Sigmoid colon (tissue), 6 donors: ENCODE measurements at regions not wholly inside any gene's neighbourhood (a gene's known extent, or its start where the extent isn't known, plus 50 kb on each side); places are given as distances from the start of the nearest gene placed in this dataset.

Experiments used
- DNase-seq: peaks from one replicate; pipeline ENCODE4 v3.0.0-alpha.2; 2019
- H3K27ac ChIP-seq, 4 donors: fragments of 200-600 bp; sonication (generic); one replicate each; pipeline ENCODE4 v1.5.1; 2016 to 2019; ENCODE audit warnings: mild to moderate bottlenecking in 1 of 4
- H3K27me3 ChIP-seq, 3 donors: fragments of 200-600 bp; sonication (generic); one replicate each; pipeline ENCODE4 v1.5.1; 2019; ENCODE audit warnings: mild to moderate bottlenecking in 1 of 3
- H3K36me3 ChIP-seq, 4 donors: fragments of 200-600 bp; sonication (generic); one replicate each; pipeline ENCODE4 v1.5.1; 2016 to 2019
- H3K4me1 ChIP-seq, 4 donors: fragments of 200-600 bp; sonication (generic); one replicate each; pipeline ENCODE4 v1.5.1; 2017 to 2019
- H3K4me3 ChIP-seq, 4 donors: fragments of 200-600 bp; sonication (generic); one replicate each; pipeline ENCODE4 v1.5.1; 2017 to 2019; ENCODE audit warnings: mild to moderate bottlenecking in 2 of 4, moderate library complexity in 1 of 4
- H3K9me3 ChIP-seq, 4 donors: fragments of 200-600 bp in 3 of 4; sonication (generic) in 3 of 4; one replicate each; pipeline versions ENCODE4 v1.5.1 to v1.6.1; 2013 to 2019
- CTCF ChIP-seq, 4 experiments: fragments of 450-650 bp in 3 of 4; fragments of 200-600 bp in 1 of 4; IDR thresholded peaks; one replicate each; pipeline ENCODE4 v1.5.1; 2016 to 2019; ENCODE audit warnings: antibody characterized with exemption in 4 of 4, mild to moderate bottlenecking in 3 of 4, moderate library complexity in 2 of 4
- EP300 ChIP-seq, 4 donors: sonication (generic); formaldehyde crosslinking; IDR thresholded peaks; one replicate each; pipeline ENCODE4 v1.6.1; 2017; ENCODE audit warnings: antibody characterized with exemption in 4 of 4
- POLR2A ChIP-seq, 2 donors: fragments of 450-650 bp; IDR thresholded peaks; one replicate each; pipeline ENCODE4 v1.6.1; 2016; ENCODE audit warnings: antibody characterized with exemption in 2 of 2, mild to moderate bottlenecking in 2 of 2, moderate library complexity in 2 of 2
- POLR2AphosphoS5 ChIP-seq, 4 donors: sonication (generic); formaldehyde crosslinking; IDR thresholded peaks; one replicate each; pipeline ENCODE4 v1.6.1; 2017; ENCODE audit warnings: antibody characterized with exemption in 4 of 4
- WGBS, 2 donors: extraction: QIAGEN DNeasy Blood & Tissue Kit; methylation state at CpG; one replicate each; pipeline ENCODE4 v1.1.7; 2013; 5-methylcytosine and 5-hydroxymethylcytosine counted together
- intact Hi-C: fragments of 100-400 bp; cut with DNase I; formaldehyde crosslinking; loops from one replicate; pipeline ENCODE4 v1.15.1; 2023
- donor health status: healthy with polysubstance abuse.
- donor health status: healthy.

GRCh38 chr7:89554209-89554608, 600.1 kb upstream of the STEAP1 start:
- WGBS, 2 donors = 84 to 88% methylated on average over 5 of the region's 5 CpGs
- intact Hi-C loops = no loop called here
- no peak for TF ChIP-seq EP300 (IDR thresholded peaks at IDR 0.05)
- no peak for TF ChIP-seq POLR2AphosphoS5 (IDR thresholded peaks at IDR 0.05)
- TF ChIP-seq POLR2A (IDR thresholded peaks at IDR 0.05) = no peak
- TF ChIP-seq CTCF (IDR thresholded peaks at IDR 0.05) = no peak
- H3K27ac ChIP-seq = no peak overlapping the region
- H3K4me1 ChIP-seq = no peaks in the 10 kb centered on the region
- H3K9me3 ChIP-seq = no peaks in the 10 kb centered on the region
- no peak for DNase-seq
- H3K4me3 ChIP-seq = no peak overlapping the region
- H3K36me3 ChIP-seq = no peaks in the 10 kb centered on the region
- H3K27me3 ChIP-seq = no peaks in the 10 kb centered on the region

- TF ChIP-seq POLR2A (IDR thresholded peaks at IDR 0.05) (no peak), CTCF (IDR thresholded peaks at IDR 0.05) (no peak), EP300 (IDR thresholded peaks at IDR 0.05) (no peak), POLR2AphosphoS5 (IDR thresholded peaks at IDR 0.05) (no peak)
- H3K27me3 ChIP-seq = no peaks in the 10 kb centered on the region
- no peaks in the 10 kb centered on the region for H3K36me3 ChIP-seq
- DNase-seq = no peak
- H3K27ac ChIP-seq = no peak overlapping the region
- H3K9me3 ChIP-seq = no peaks in the 10 kb centered on the region
- H3K4me1 ChIP-seq = no peaks in the 10 kb centered on the region
- H3K4me3 ChIP-seq = no peak overlapping the region
- WGBS, 2 donors = 86 to 87% methylated on average over 3 of the region's 3 CpGs
- intact Hi-C loops = no loop called here
Observed at GRCh38 chr7:89559596-89559995, 594.7 kb upstream of the STEAP1 start.

- Histone ChIP-seq H3K27me3 (no peaks in the 10 kb centered on the region), H3K9me3 (no peaks in the 10 kb centered on the region), H3K4me1 (no peaks in the 10 kb centered on the region), H3K4me3 (no peak overlapping the region), H3K27ac (no peak overlapping the region), H3K36me3 (no peaks in the 10 kb centered on the region)
- DNase-seq = no peak
- WGBS, 2 donors = 82 to 87% methylated on average over 1 of the region's 1 CpG
- TF ChIP-seq POLR2AphosphoS5 (IDR thresholded peaks at IDR 0.05) = no peak
- TF ChIP-seq POLR2A (IDR thresholded peaks at IDR 0.05) = no peak
- TF ChIP-seq CTCF (IDR thresholded peaks at IDR 0.05) = no peak
- no peak for TF ChIP-seq EP300 (IDR thresholded peaks at IDR 0.05)
- intact Hi-C loops = no loop called here
Observed at GRCh38 chr7:89563597-89563996, 590.7 kb upstream of the STEAP1 start.

- Histone ChIP-seq H3K27me3 (no peaks in the 10 kb centered on the region), H3K9me3 (no peaks in the 10 kb centered on the region), H3K4me3 (no peak overlapping the region), H3K36me3 (no peaks in the 10 kb centered on the region), H3K27ac (no peak overlapping the region), H3K4me1 (no peaks in the 10 kb centered on the region)
- WGBS, 2 donors = 74 to 77% methylated on average over 1 of the region's 1 CpG
- intact Hi-C loops = no loop called here
- DNase-seq = no peak
- no peak for TF ChIP-seq POLR2A (IDR thresholded peaks at IDR 0.05)
- TF ChIP-seq CTCF (IDR thresholded peaks at IDR 0.05) = no peak
- no peak for TF ChIP-seq EP300 (IDR thresholded peaks at IDR 0.05)
- TF ChIP-seq POLR2AphosphoS5 (IDR thresholded peaks at IDR 0.05) = no peak
Observed at GRCh38 chr7:89584896-89585295, 569.4 kb upstream of the STEAP1 start.

DNA sequence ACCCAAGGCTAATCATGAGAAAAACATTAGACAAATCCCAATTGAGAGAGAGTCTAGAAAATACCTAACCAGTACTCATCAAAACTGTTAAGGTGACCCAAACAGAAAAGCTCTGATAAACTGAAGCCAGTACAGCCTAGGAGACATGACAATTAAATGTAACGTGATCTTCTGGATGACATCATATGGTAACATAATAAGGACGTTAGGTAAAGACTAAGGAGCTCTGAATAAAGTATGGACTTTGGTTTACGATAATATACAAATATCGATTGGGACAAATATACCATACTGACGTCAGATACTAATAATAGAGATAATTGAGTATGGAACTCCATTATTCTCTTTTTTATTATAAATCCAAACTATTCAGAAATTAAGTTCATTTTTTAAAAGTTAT, 561.1 kb upstream of the STEAP1 start:
- TF ChIP-seq POLR2AphosphoS5 (IDR thresholded peaks at IDR 0.05) (no peak), POLR2A (IDR thresholded peaks at IDR 0.05) (no peak), EP300 (IDR thresholded peaks at IDR 0.05) (no peak), CTCF (IDR thresholded peaks at IDR 0.05) (no peak)
- WGBS, 2 donors = 75 to 89% methylated on average over 5 of the region's 5 CpGs
- no peak overlapping the region for H3K4me3 ChIP-seq
- no peaks in the 10 kb centered on the region for H3K36me3 ChIP-seq
- intact Hi-C loops = no loop called here
- no peaks in the 10 kb centered on the region for H3K27me3 ChIP-seq
- H3K9me3 ChIP-seq = peaks cover 0 to 4% (median 0%) of the 10 kb centered on the region in 4 donors
- no peak overlapping the region for H3K27ac ChIP-seq
- no peaks in the 10 kb centered on the region for H3K4me1 ChIP-seq
- DNase-seq = no peak
